ENCODE measurements at regions not wholly inside any gene's neighbourhood (a gene's known extent, or its start where the extent isn't known, plus 50 kb on each side); places are given as distances from the start of the nearest gene placed in this dataset.
"Not testable (repeated sequence)": the region's sequence is repeated elsewhere in the genome, so short reads cannot be mapped to it uniquely, and the experiment has no call there.

DNA sequence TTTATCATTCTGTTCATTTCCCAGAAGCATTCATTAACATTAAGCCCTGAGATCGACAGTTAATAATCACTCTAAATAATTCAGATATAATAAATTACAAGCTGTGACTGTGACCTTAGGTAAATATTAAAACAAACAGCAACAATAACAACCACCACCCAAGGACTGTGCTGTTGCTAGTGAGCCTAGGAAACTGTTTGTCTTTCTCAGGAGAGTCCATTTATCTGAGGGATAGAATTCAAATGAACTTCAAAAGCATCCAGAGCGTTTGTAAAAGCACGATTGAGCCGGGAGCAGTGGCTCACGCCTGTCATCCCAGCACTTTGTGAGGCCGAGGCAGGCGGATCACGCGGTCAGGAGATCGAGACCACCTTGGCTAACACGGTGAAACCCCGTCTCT is 68.8 kb upstream of the MRGPRE start:
- TF ChIP-seq, protein P1, sequence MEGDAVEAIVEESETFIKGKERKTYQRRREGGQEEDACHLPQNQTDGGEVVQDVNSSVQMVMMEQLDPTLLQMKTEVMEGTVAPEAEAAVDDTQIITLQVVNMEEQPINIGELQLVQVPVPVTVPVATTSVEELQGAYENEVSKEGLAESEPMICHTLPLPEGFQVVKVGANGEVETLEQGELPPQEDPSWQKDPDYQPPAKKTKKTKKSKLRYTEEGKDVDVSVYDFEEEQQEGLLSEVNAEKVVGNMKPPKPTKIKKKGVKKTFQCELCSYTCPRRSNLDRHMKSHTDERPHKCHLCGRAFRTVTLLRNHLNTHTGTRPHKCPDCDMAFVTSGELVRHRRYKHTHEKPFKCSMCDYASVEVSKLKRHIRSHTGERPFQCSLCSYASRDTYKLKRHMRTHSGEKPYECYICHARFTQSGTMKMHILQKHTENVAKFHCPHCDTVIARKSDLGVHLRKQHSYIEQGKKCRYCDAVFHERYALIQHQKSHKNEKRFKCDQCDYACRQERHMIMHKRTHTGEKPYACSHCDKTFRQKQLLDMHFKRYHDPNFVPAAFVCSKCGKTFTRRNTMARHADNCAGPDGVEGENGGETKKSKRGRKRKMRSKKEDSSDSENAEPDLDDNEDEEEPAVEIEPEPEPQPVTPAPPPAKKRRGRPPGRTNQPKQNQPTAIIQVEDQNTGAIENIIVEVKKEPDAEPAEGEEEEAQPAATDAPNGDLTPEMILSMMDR (IDR thresholded peaks at IDR 0.05; ENCODE audit: poor library complexity) = not testable (repeated sequence)
- not testable (repeated sequence) for TF ChIP-seq EZH2 (IDR thresholded peaks at IDR 0.05; ENCODE audit: borderline replicate concordance); EZH2phosphoT487 (IDR thresholded peaks at IDR 0.05; ENCODE audit: low read depth, severe bottlenecking, unreplicated experiment)
